CD14-positive monocyte (primary cell): ENCODE measurements at regions not wholly inside any gene's neighbourhood (a gene's known extent, or its start where the extent isn't known, plus 50 kb on each side); places are given as distances from the start of the nearest gene placed in this dataset.

Experiments
- DNase-seq, 3 donors: peaks; one replicate each; pipeline ENCODE4 v3.0.0-alpha.2; 2011 to 2022
- H2AFZ ChIP-seq: 2 replicates; pipeline ENCODE4 v1.6.0; 2012; ENCODE audit warnings: mild to moderate bottlenecking, low read depth, low read length, inconsistent platforms; ENCODE audit not compliant: insufficient read depth, poor library complexity, severe bottlenecking
- H3K27ac ChIP-seq, 2 donors: 1 replicate in 1 of 2; 2 replicates in 1 of 2; pipeline ENCODE4 v1.5.1; 2012 to 2013; ENCODE audit warnings: low read length in 2 of 2, control low read depth in 1 of 2, inconsistent platforms in 1 of 2, low read depth in 1 of 2, mild to moderate bottlenecking in 1 of 2
- H3K27me3 ChIP-seq, 2 donors: one replicate each; pipeline versions ENCODE4 v1.6.0 to v1.6.1; 2011 to 2013; ENCODE audit warnings: low read length in 2 of 2; ENCODE audit not compliant: control insufficient read depth in 2 of 2, insufficient read depth in 2 of 2
- H3K36me3 ChIP-seq, 2 donors: replicated peaks in 1 of 2; 1 replicate in 1 of 2; 2 replicates in 1 of 2; pipeline versions ENCODE4 v1.5.1 to v1.6.1; 2012 to 2013; ENCODE audit warnings: low read length in 2 of 2, control low read depth in 1 of 2, inconsistent platforms in 1 of 2, mild to moderate bottlenecking in 1 of 2; ENCODE audit not compliant: insufficient read depth in 2 of 2, control insufficient read depth in 1 of 2
- H3K4me1 ChIP-seq, 2 donors: 1 replicate in 1 of 2; 2 replicates in 1 of 2; pipeline versions ENCODE4 v1.5.1 to v1.6.1; 2012 to 2013; ENCODE audit warnings: low read length in 2 of 2, control low read depth in 1 of 2, inconsistent platforms in 1 of 2, mild to moderate bottlenecking in 1 of 2, moderate library complexity in 1 of 2; ENCODE audit not compliant: insufficient read depth in 2 of 2, control insufficient read depth in 1 of 2
- H3K4me2 ChIP-seq: replicated peaks from 2 replicates; pipeline ENCODE3; 2012; ENCODE audit warnings: low read length, moderate library complexity, mild to moderate bottlenecking; ENCODE audit not compliant: poor library complexity, severe bottlenecking; ENCODE audit errors: extremely low read depth
- H3K4me3 ChIP-seq, 3 experiments: fragments of 200-600 bp in 1 of 3; sonication (generic) in 1 of 3; replicated peaks in 1 of 3; 1 replicate in 2 of 3; 2 replicates in 1 of 3; pipeline ENCODE4 v1.5.1; 2011 to 2013; ENCODE audit warnings: low read length in 3 of 3, mild to moderate bottlenecking in 3 of 3, control low read depth in 2 of 3, low read depth in 2 of 3, inconsistent platforms in 1 of 3, moderate library complexity in 1 of 3
- H3K79me2 ChIP-seq: 2 replicates; pipeline ENCODE4 v1.6.0; 2012; ENCODE audit warnings: mild to moderate bottlenecking, control low read depth, inconsistent platforms, low read length, moderate library complexity; ENCODE audit not compliant: insufficient read depth
- H3K9ac ChIP-seq: 2 replicates; pipeline ENCODE4 v1.6.0; 2017; ENCODE audit warnings: low read length, mild to moderate bottlenecking; ENCODE audit not compliant: insufficient read depth, poor library complexity, severe bottlenecking
- H3K9me3 ChIP-seq, 2 donors: replicated peaks in 1 of 2; 1 replicate in 1 of 2; 2 replicates in 1 of 2; pipeline versions ENCODE4 v1.5.1 to v1.6.1; 2012 to 2013; ENCODE audit warnings: low read length in 2 of 2, control low read depth in 1 of 2; ENCODE audit not compliant: control insufficient read depth in 1 of 2, insufficient read depth in 1 of 2
- H4K20me1 ChIP-seq: 2 replicates; pipeline ENCODE4 v1.6.0; 2012; ENCODE audit warnings: mild to moderate bottlenecking, low read length, control low read depth, moderate library complexity; ENCODE audit not compliant: insufficient read depth
- H3K27ac Mint-ChIP-seq, 7 donors: one replicate each; pipeline ENCODE4 v1.8.0; 2020; ENCODE audit warnings: mild to moderate bottlenecking in 7 of 7, mixed read lengths in 7 of 7, moderate library complexity in 6 of 7, inconsistent platforms in 2 of 7
- H3K27me3 Mint-ChIP-seq, 3 donors: one replicate each; pipeline ENCODE4 v1.8.0; 2021 to 2022; ENCODE audit warnings: low read depth in 3 of 3, mild to moderate bottlenecking in 3 of 3, mixed read lengths in 3 of 3, moderate library complexity in 3 of 3, inconsistent platforms in 1 of 3
- H3K36me3 Mint-ChIP-seq, 2 donors: one replicate each; pipeline ENCODE4 v1.8.0; 2020; ENCODE audit warnings: mixed read lengths in 2 of 2, inconsistent platforms in 1 of 2, mild to moderate bottlenecking in 1 of 2
- H3K4me1 Mint-ChIP-seq: one replicate; pipeline ENCODE4 v1.8.0; 2020; ENCODE audit warnings: mild to moderate bottlenecking, mixed read lengths
- H3K4me3 Mint-ChIP-seq, 2 donors: one replicate each; pipeline ENCODE4 v1.8.0; 2020; ENCODE audit warnings: mild to moderate bottlenecking in 2 of 2, mixed read lengths in 2 of 2, moderate library complexity in 1 of 2
- H3K9me3 Mint-ChIP-seq, 7 donors: one replicate each; pipeline ENCODE4 v1.8.0; 2020 to 2022; ENCODE audit warnings: mixed read lengths in 7 of 7, mild to moderate bottlenecking in 6 of 7, moderate library complexity in 6 of 7, inconsistent platforms in 2 of 7
- CTCF ChIP-seq: fragments of 200-600 bp; IDR thresholded peaks from one replicate; pipeline ENCODE4 v1.8.0; 2022; ENCODE audit warnings: antibody characterized with exemption, mild to moderate bottlenecking
- WGBS: methylation state at CpG from one replicate; pipeline ENCODE4 v1.1.5; 2013; ENCODE audit warnings: missing lambda C conversion rate; ENCODE audit not compliant: insufficient coverage; 5-methylcytosine and 5-hydroxymethylcytosine counted together
- intact Hi-C, 2 donors: fragments of 100-400 bp; cut with micrococcal nuclease; formaldehyde crosslinking; loops; one replicate each; pipeline versions ENCODE4 v1.15.0 to v1.15.1; 2023

GRCh38 chr13:91132786-91133185, 214.7 kb upstream of the MIR17HG start:
- 11% methylated on average over 5 of the region's 7 CpGs for WGBS
- H3K4me2 ChIP-seq: no peak overlapping the region
- H4K20me1 ChIP-seq: no peaks in the 10 kb centered on the region
- no peaks in the 10 kb centered on the region for H3K27me3 ChIP-seq
- intact Hi-C loops: no loop called here
- no peak overlapping the region for H2AFZ ChIP-seq
- H3K9me3 ChIP-seq: no peaks in the 10 kb centered on the region
- H3K4me1 Mint-ChIP-seq: peaks cover 18% of the 10 kb centered on the region
- no peak for DNase-seq
- no peaks in the 10 kb centered on the region for H3K36me3 Mint-ChIP-seq
- H3K4me3 Mint-ChIP-seq: no peak overlapping the region
- H3K4me1 ChIP-seq: peaks cover 12 to 17% of the 10 kb centered on the region in 2 donors
- no peak overlapping the region for H3K27ac Mint-ChIP-seq
- TF ChIP-seq CTCF: no peak
- H3K79me2 ChIP-seq: no peaks in the 10 kb centered on the region
- no peaks in the 10 kb centered on the region for H3K27me3 Mint-ChIP-seq
- H3K27ac ChIP-seq: no peak overlapping the region
- no peaks in the 10 kb centered on the region for H3K36me3 ChIP-seq
- peaks cover 0 to 2% (median 0%) of the 10 kb centered on the region in 7 donors for H3K9me3 Mint-ChIP-seq
- no peak overlapping the region for H3K4me3 ChIP-seq
- H3K9ac ChIP-seq: no peak overlapping the region

- Histone ChIP-seq H3K4me2 (peak overlapping the region; percentile 57), H3K36me3 (no peaks in the 10 kb centered on the region), H3K9ac (no peak overlapping the region), H3K79me2 (no peaks in the 10 kb centered on the region), H4K20me1 (no peaks in the 10 kb centered on the region), H3K4me3 (peak overlapping the region; percentile 7 to 65 (median 32)), H3K9me3 (no peaks in the 10 kb centered on the region), H3K27me3 (no peaks in the 10 kb centered on the region), H3K4me1 (peaks cover 12 to 17% of the 10 kb centered on the region in 2 donors), H2AFZ (peak overlapping the region; percentile 56), H3K27ac (peak overlapping the region in 1 of 2 donors; percentile 4)
- intact Hi-C loops: no loop called here
- WGBS: no CpG with 5 or more reads among the region's 11 CpGs
- peak; percentile 91 for TF ChIP-seq CTCF
- Mint-ChIP-seq H3K4me3 (peak overlapping the region; percentile 44 to 72), H3K27ac (peak overlapping the region in 2 of 7 donors; percentile 67 to 72), H3K9me3 (peaks cover 0 to 2% (median 0%) of the 10 kb centered on the region in 7 donors), H3K27me3 (no peaks in the 10 kb centered on the region), H3K36me3 (no peaks in the 10 kb centered on the region), H3K4me1 (peaks cover 18% of the 10 kb centered on the region)
- peak; percentile 36 to 66 (median 54) for DNase-seq
Measured at GRCh38 chr13:91133941-91134802, 213.3 kb upstream of the MIR17HG start.
